HG03025 (cell line): ENCODE measurements at regions not wholly inside any gene's neighbourhood (a gene's known extent, or its start where the extent isn't known, plus 50 kb on each side); places are given as distances from the start of the nearest gene placed in this dataset.

Experiments
- ATAC-seq: cut with Tn5 transposase; IDR thresholded peaks from one replicate; pipeline ENCODE4 v1.9.1; 2021; ENCODE audit warnings: mild to moderate bottlenecking, moderate library complexity; ENCODE audit not compliant: unreplicated experiment, low FRiP score

GRCh38 chr2:138103156-138103555 is 138.9 kb downstream of the HNMT start:
- ATAC-seq: no peak

GRCh38 chr2:138104071-138104470 is 139.8 kb downstream of the HNMT start:
- ATAC-seq: no peak

GRCh38 chr2:138105358-138105757 is 141.1 kb downstream of the HNMT start:
- ATAC-seq: no peak

- ATAC-seq: no peak
Observed at GRCh38 chr2:138106606-138107005, 142.3 kb downstream of the HNMT start.

- ATAC-seq: no peak
Observed at GRCh38 chr2:138107288-138107687, 143.0 kb downstream of the HNMT start.

GRCh38 chr2:138110453-138111083 is 146.3 kb downstream of the HNMT start:
- ATAC-seq: no peak

- no peak for ATAC-seq
Observed at GRCh38 chr2:138112536-138112935, 148.3 kb downstream of the HNMT start.

- ATAC-seq: no peak
Observed at GRCh38 chr2:138113871-138114525, 149.7 kb downstream of the HNMT start.

GRCh38 chr2:138115666-138116065 is 151.4 kb downstream of the HNMT start:
- ATAC-seq: no peak

- ATAC-seq: no peak
Observed at GRCh38 chr2:138116456-138116855, 152.2 kb downstream of the HNMT start.

GRCh38 chr2:138121666-138122661 is 157.7 kb downstream of the HNMT start:
- no peak for ATAC-seq

- ATAC-seq: no peak
Observed at GRCh38 chr2:138122891-138123290, 158.6 kb downstream of the HNMT start.

GRCh38 chr2:138123741-138124140 is 159.5 kb downstream of the HNMT start:
- no peak for ATAC-seq

- no peak for ATAC-seq
Observed at GRCh38 chr2:138124521-138124920, 160.2 kb downstream of the HNMT start.

GRCh38 chr2:138125306-138126288 is 161.3 kb downstream of the HNMT start:
- ATAC-seq: no peak

GRCh38 chr2:138132108-138132507 is 167.8 kb downstream of the HNMT start:
- ATAC-seq: no peak

GRCh38 chr2:138137949-138138348 is 173.7 kb downstream of the HNMT start:
- no peak for ATAC-seq

GRCh38 chr2:138147796-138148195 is 183.5 kb downstream of the HNMT start:
- ATAC-seq: no peak

- ATAC-seq: peak; percentile 70
Observed at GRCh38 chr2:138155304-138155703, 191.0 kb downstream of the HNMT start.

GRCh38 chr2:138157372-138157771 is 193.1 kb downstream of the HNMT start:
- no peak for ATAC-seq
